ENCODE measurements at regions not wholly inside any gene's neighbourhood (a gene's known extent, or its start where the extent isn't known, plus 50 kb on each side); places are given as distances from the start of the nearest gene placed in this dataset.

- no peak for TF ChIP-seq CTCF (IDR thresholded peaks at IDR 0.05)
- no peak for TF ChIP-seq POLR2A (IDR thresholded peaks at IDR 0.05)
These were observed 235.0 kb downstream of the SHOX2 start for GRCh38 chr3:157871248-157871647.
